HG03439 (cell line): ENCODE measurements at regions not wholly inside any gene's neighbourhood (a gene's known extent, or its start where the extent isn't known, plus 50 kb on each side); places are given as distances from the start of the nearest gene placed in this dataset.
"Not testable (repeated sequence)": the region's sequence is repeated elsewhere in the genome, so short reads cannot be mapped to it uniquely, and the experiment has no call there.

ENCODE experiments used
- ATAC-seq: cut with Tn5 transposase; IDR thresholded peaks from one replicate; pipeline ENCODE4 v1.9.1; 2021; ENCODE audit warnings: mild to moderate bottlenecking, moderate library complexity; ENCODE audit not compliant: unreplicated experiment

GRCh38 chr12:46574847-46575246 is 202.3 kb upstream of the SLC38A2 start:
- ATAC-seq: no peak

GRCh38 chr12:46573347-46573658 is 200.7 kb upstream of the SLC38A2 start:
- no peak for ATAC-seq

- ATAC-seq: no peak
Measured at GRCh38 chr12:46572644-46573346, 200.2 kb upstream of the SLC38A2 start.

GRCh38 chr12:46571608-46572007 is 199.0 kb upstream of the SLC38A2 start:
- ATAC-seq: no peak

GRCh38 chr12:46569826-46570439 is 197.4 kb upstream of the SLC38A2 start:
- ATAC-seq: no peak

GRCh38 chr12:46567667-46568066 is 195.1 kb upstream of the SLC38A2 start:
- no peak for ATAC-seq

GRCh38 chr12:46562625-46563225 is 190.2 kb upstream of the SLC38A2 start:
- ATAC-seq: no peak

- ATAC-seq: not testable (repeated sequence)
Measured at GRCh38 chr12:46561769-46562624, 189.4 kb upstream of the SLC38A2 start.

- ATAC-seq: no peak
Measured at GRCh38 chr12:46560874-46561273, 188.3 kb upstream of the SLC38A2 start.

GRCh38 chr12:46560089-46560488 is 187.5 kb upstream of the SLC38A2 start:
- no peak for ATAC-seq

GRCh38 chr12:46559311-46559710 is 186.7 kb upstream of the SLC38A2 start:
- no peak for ATAC-seq

GRCh38 chr12:46558677-46559076 is 186.1 kb upstream of the SLC38A2 start:
- ATAC-seq: no peak

GRCh38 chr12:46557539-46558373 is 185.2 kb upstream of the SLC38A2 start:
- no peak for ATAC-seq

GRCh38 chr12:46556819-46557524 is 184.4 kb upstream of the SLC38A2 start:
- no peak for ATAC-seq

GRCh38 chr12:46556105-46556559 is 183.6 kb upstream of the SLC38A2 start:
- no peak for ATAC-seq

GRCh38 chr12:46555406-46555852 is 182.9 kb upstream of the SLC38A2 start:
- ATAC-seq: no peak

- ATAC-seq: no peak
Measured at GRCh38 chr12:46554460-46554859, 181.9 kb upstream of the SLC38A2 start.

GRCh38 chr12:46553911-46554310 is 181.3 kb upstream of the SLC38A2 start:
- no peak for ATAC-seq

- ATAC-seq: no peak
Measured at GRCh38 chr12:46553266-46553665, 180.7 kb upstream of the SLC38A2 start.
